IMR-90 (cell line): ENCODE measurements at regions not wholly inside any gene's neighbourhood (a gene's known extent, or its start where the extent isn't known, plus 50 kb on each side); places are given as distances from the start of the nearest gene placed in this dataset.

Experiments used
- ATAC-seq: fragments of 200-7000 bp; cut with Tn5 transposase; 2 replicates; pipeline ENCODE4 v1.9.1; 2020; ENCODE audit warnings: low read depth, mild to moderate bottlenecking, moderate library complexity
- BruUV-seq: library from RNA; stranded (reverse); fragments of 400-500 nt; replicated peaks from 2 replicates; lab custom pipeline; 2021; lab: Mats Ljungman, UMichigan
- CTCF ChIA-PET: fragments of 300-600 bp; formaldehyde crosslinking; extraction: SDS; loops from one replicate; lab custom pipeline; 2021; ENCODE audit warnings: antibody characterized with exemption; lab: Yijun Ruan, JAX
- POLR2A ChIA-PET: fragments of 300-600 bp; sonication (Branson Sonifier 250); formaldehyde crosslinking; loops from one replicate; lab custom pipeline; 2022; ENCODE audit warnings: antibody characterized with exemption; ENCODE audit not compliant: unreplicated experiment; lab: Charles Lee
- DNase-seq: peaks from one replicate; pipeline ENCODE4 v3.0.0; 2013
- H2AFZ ChIP-seq: replicated peaks from 2 replicates; pipeline ENCODE3; 2013; ENCODE audit warnings: low read length, mild to moderate bottlenecking; ENCODE audit not compliant: poor library complexity
- H2AK5ac ChIP-seq: 2 replicates; pipeline ENCODE4 v1.6.1; 2013; ENCODE audit warnings: low read depth, low read length, inconsistent platforms
- H2AK9ac ChIP-seq: replicated peaks from 2 replicates; pipeline ENCODE3; 2013; ENCODE audit warnings: mild to moderate bottlenecking, low read depth, low read length, moderate library complexity; ENCODE audit not compliant: poor library complexity
- H2BK120ac ChIP-seq: 2 replicates; pipeline ENCODE4 v1.6.1; 2013; ENCODE audit warnings: low read depth, low read length, inconsistent platforms
- H2BK15ac ChIP-seq: 3 replicates; pipeline ENCODE4 v1.6.1; 2013; ENCODE audit warnings: low read depth, low read length, inconsistent platforms
- H2BK20ac ChIP-seq: 2 replicates; pipeline ENCODE4 v1.6.1; 2013; ENCODE audit warnings: low read depth, mild to moderate bottlenecking, inconsistent platforms, low read length, moderate library complexity
- H2BK5ac ChIP-seq: 2 replicates; pipeline ENCODE4 v1.6.1; 2013; ENCODE audit warnings: mild to moderate bottlenecking, low read depth, low read length, inconsistent platforms; ENCODE audit not compliant: poor library complexity, severe bottlenecking
- H3K14ac ChIP-seq: replicated peaks from 2 replicates; pipeline ENCODE4 v1.6.1; 2013; ENCODE audit warnings: low read depth, low read length, inconsistent platforms
- H3K18ac ChIP-seq: 2 replicates; pipeline ENCODE4 v1.6.1; 2013; ENCODE audit warnings: low read depth, low read length, control low read depth
- H3K23ac ChIP-seq: 2 replicates; pipeline ENCODE4 v1.6.1; 2013; ENCODE audit warnings: low read depth, low read length, inconsistent platforms
- H3K27ac ChIP-seq: 2 replicates; pipeline ENCODE4 v1.5.1; 2013; ENCODE audit warnings: mild to moderate bottlenecking, control low read depth, low read length; ENCODE audit not compliant: insufficient read depth
- H3K27me3 ChIP-seq: 2 replicates; pipeline ENCODE4 v1.6.1; 2013; ENCODE audit warnings: low read length; ENCODE audit not compliant: control insufficient read depth, insufficient read depth
- H3K36me3 ChIP-seq: 2 replicates; pipeline ENCODE4 v1.6.1; 2013; ENCODE audit warnings: low read length, mixed read lengths; ENCODE audit not compliant: control insufficient read depth, insufficient read depth
- H3K4ac ChIP-seq: 2 replicates; pipeline ENCODE4 v1.6.1; 2013; ENCODE audit warnings: low read depth, low read length, inconsistent platforms
- H3K4me1 ChIP-seq: 2 replicates; pipeline ENCODE4 v1.6.1; 2013; ENCODE audit warnings: low read length, mixed read lengths; ENCODE audit not compliant: control insufficient read depth, insufficient read depth
- H3K4me2 ChIP-seq: 2 replicates; pipeline ENCODE4 v1.6.1; 2013; ENCODE audit warnings: low read depth, mild to moderate bottlenecking, control low read depth, low read length, moderate library complexity
- H3K4me3 ChIP-seq: 2 replicates; pipeline ENCODE4 v1.5.1; 2013; ENCODE audit warnings: low read depth, mild to moderate bottlenecking, control low read depth, low read length, moderate library complexity; ENCODE audit not compliant: insufficient read depth
- H3K56ac ChIP-seq: 2 replicates; pipeline ENCODE4 v1.6.1; 2013; ENCODE audit warnings: low read length, inconsistent platforms; ENCODE audit not compliant: insufficient read depth; ENCODE audit errors: extremely low read depth
- H3K79me1 ChIP-seq, 2 experiments: 2 replicates each; pipeline ENCODE4 v1.6.1; 2013; ENCODE audit warnings: low read length in 2 of 2, inconsistent platforms in 1 of 2, low read depth in 1 of 2
- H3K9ac ChIP-seq: 2 replicates; pipeline ENCODE4 v1.6.1; 2013; ENCODE audit warnings: low read depth, low read length, control low read depth
- H3K9me1 ChIP-seq: 2 replicates; pipeline ENCODE4 v1.6.1; 2013; ENCODE audit warnings: low read length, inconsistent platforms; ENCODE audit not compliant: insufficient read depth
- H3K9me3 ChIP-seq: 2 replicates; pipeline ENCODE4 v1.6.1; 2013; ENCODE audit warnings: low read length; ENCODE audit not compliant: control insufficient read depth, insufficient read depth
- H4K20me1 ChIP-seq: 2 replicates; pipeline ENCODE4 v1.6.1; 2013; ENCODE audit warnings: low read length, inconsistent platforms; ENCODE audit not compliant: insufficient read depth
- H4K5ac ChIP-seq: 2 replicates; pipeline ENCODE4 v1.6.1; 2013; ENCODE audit warnings: mild to moderate bottlenecking, low read depth, low read length, control low read depth
- H4K8ac ChIP-seq, 2 experiments: 2 replicates each; pipeline ENCODE4 v1.6.1; 2013; ENCODE audit warnings: low read depth in 2 of 2, low read length in 2 of 2, control low read depth in 1 of 2, inconsistent platforms in 1 of 2
- H4K91ac ChIP-seq: 2 replicates; pipeline ENCODE4 v1.6.1; 2013; ENCODE audit warnings: low read depth, low read length, inconsistent platforms; ENCODE audit not compliant: insufficient read depth
- CEBPB ChIP-seq: IDR thresholded peaks from 2 replicates; pipeline ENCODE4 v1.6.1; 2012; ENCODE audit warnings: low read depth, low read length, improper control_type of control experiment
- MAFK ChIP-seq: IDR thresholded peaks from 2 replicates; pipeline ENCODE4 v1.6.1; 2012; ENCODE audit warnings: low read depth, low read length, improper control_type of control experiment
- NFE2L2 ChIP-seq: fragments of 150-350 bp; IDR thresholded peaks from 2 replicates; pipeline ENCODE4 v1.6.1; 2016; ENCODE audit warnings: low read depth, mild to moderate bottlenecking, low read length
- RCOR1 ChIP-seq: IDR thresholded peaks from 2 replicates; pipeline ENCODE4 v1.6.1; 2012; ENCODE audit warnings: mild to moderate bottlenecking, low read length, improper control_type of control experiment; ENCODE audit not compliant: insufficient replicate concordance
- RFX5 ChIP-seq: IDR thresholded peaks from 2 replicates; pipeline ENCODE4 v1.8.0; 2012; ENCODE audit warnings: low read depth, mild to moderate bottlenecking, low read length, moderate library complexity
- WGBS, 2 experiments: methylation state at CpG; one replicate each; pipeline versions ENCODE4 v1.1.5 to v1.1.7; 2013; ENCODE audit warnings: missing lambda C conversion rate in 2 of 2; ENCODE audit not compliant: insufficient read length in 1 of 2; ENCODE audit errors: extremely low coverage in 2 of 2; 5-methylcytosine and 5-hydroxymethylcytosine counted together
- dilution Hi-C: fragments of 300-500 bp; cut with HindIII; formaldehyde crosslinking; loops from one replicate; pipeline ENCODE4 v1.14.3; 2018; ENCODE audit warnings: low sequenced_read_pairs; ENCODE audit not compliant: unreplicated experiment
- in situ Hi-C: fragments of 300-500 bp; cut with MboI; formaldehyde crosslinking; loops from 3 replicates; pipeline ENCODE4 v1.14.3; 2019; ENCODE audit warnings: low sequenced_read_pairs, inconsistent platforms, mixed read lengths
- intact Hi-C: fragments of 100-400 bp; cut with micrococcal nuclease; formaldehyde crosslinking; loops from 2 replicates; pipeline ENCODE4 v1.10.0; 2022
- TF ChIP-seq, protein P1 (sequence below): fragments of 150-350 bp; IDR thresholded peaks from 2 replicates; pipeline ENCODE4 v1.6.1; 2017; ENCODE audit warnings: mild to moderate bottlenecking, antibody characterized with exemption, low read length, low read depth

DNA sequence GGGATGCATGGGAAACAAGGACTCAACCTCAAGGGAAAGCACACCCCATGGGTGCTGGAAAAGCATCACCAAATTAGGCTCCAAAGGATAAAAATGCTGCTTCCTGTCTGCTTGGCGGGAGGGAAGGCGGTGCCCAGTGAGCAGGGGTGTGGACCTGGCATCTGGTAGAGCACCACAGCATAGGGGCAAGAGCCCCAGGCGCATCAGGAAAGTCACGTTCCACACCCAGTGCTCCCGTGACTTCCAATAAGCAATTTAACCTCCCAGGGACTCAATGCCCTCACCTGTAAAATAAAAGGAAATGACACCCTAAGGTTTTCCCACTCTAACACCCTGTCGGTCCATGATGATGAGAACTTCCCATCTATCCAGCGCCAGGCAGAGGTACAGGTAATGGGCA, 206.0 kb downstream of the SETD4 start:
- Histone ChIP-seq H2BK120ac (peak overlapping the region; percentile 27; the same call in 1 of the 2 replicates), H3K4ac (peak overlapping the region; percentile 57; the same call in 1 of the 2 replicates), H2AFZ (no peak overlapping the region), H2BK5ac (no peak overlapping the region), H4K8ac (no peak overlapping the region), H3K36me3 (no peaks in the 10 kb centered on the region), H2BK15ac (peak overlapping the region; percentile 13; the same call in 1 of the 3 replicates), H3K56ac (no peak overlapping the region), H3K23ac (no peak overlapping the region), H3K9me1 (peaks cover 11% of the 10 kb centered on the region), H3K4me1 (peaks cover 14% of the 10 kb centered on the region), H2AK9ac (peak overlapping the region; percentile 31), H3K79me1 (0 out of 4 replicates have a peak, but pooled peaks cover 0 to 6% of the 10 kb centered on the region in 2 experiments), H3K14ac (peak overlapping the region; percentile 22; the same call in 1 of the 2 replicates), H3K4me3 (no peak overlapping the region), H3K27ac (no peak overlapping the region), H3K9ac (no peak overlapping the region), H2AK5ac (peak overlapping the region; percentile 58), H4K20me1 (no peaks in the 10 kb centered on the region), H3K27me3 (no peaks in the 10 kb centered on the region), H4K5ac (no peak overlapping the region), H4K91ac (no peak overlapping the region), H2BK20ac (peak overlapping the region; percentile 38; the same call in 1 of the 2 replicates), H3K4me2 (no peak overlapping the region), H3K18ac (no peak overlapping the region), H3K9me3 (no peaks in the 10 kb centered on the region)
- dilution Hi-C loops (no loop called here), in situ Hi-C loops (no loop called here), intact Hi-C loops (no loop called here)
- DNase-seq (no peak), ATAC-seq (no peak)
- ChIA-PET CTCF (no interaction called here), POLR2A (no interaction called here)
- WGBS, 2 experiments = 86% methylated on average over 1 of the region's 7 CpGs; no CpG with 5 or more reads in 1 of the 2 experiments
- TF ChIP-seq CEBPB = no peak
- TF ChIP-seq MAFK = no peak
- TF ChIP-seq, protein P1, sequence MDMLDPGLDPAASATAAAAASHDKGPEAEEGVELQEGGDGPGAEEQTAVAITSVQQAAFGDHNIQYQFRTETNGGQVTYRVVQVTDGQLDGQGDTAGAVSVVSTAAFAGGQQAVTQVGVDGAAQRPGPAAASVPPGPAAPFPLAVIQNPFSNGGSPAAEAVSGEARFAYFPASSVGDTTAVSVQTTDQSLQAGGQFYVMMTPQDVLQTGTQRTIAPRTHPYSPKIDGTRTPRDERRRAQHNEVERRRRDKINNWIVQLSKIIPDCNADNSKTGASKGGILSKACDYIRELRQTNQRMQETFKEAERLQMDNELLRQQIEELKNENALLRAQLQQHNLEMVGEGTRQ = no peak
- TF ChIP-seq RCOR1 = no peak
- no peak for TF ChIP-seq RFX5
- no peak for TF ChIP-seq NFE2L2
- BruUV-seq = no TSS peak
